Smooth muscle cell (in vitro differentiated cells): ENCODE measurements at regions not wholly inside any gene's neighbourhood (a gene's known extent, or its start where the extent isn't known, plus 50 kb on each side); places are given as distances from the start of the nearest gene placed in this dataset.
"Not testable (repeated sequence)": the region's sequence is repeated elsewhere in the genome, so short reads cannot be mapped to it uniquely, and the experiment has no call there.

Source experiments
- DNase-seq: peaks from one replicate; lab custom pipeline; 2025; ENCODE audit not compliant: unreplicated experiment; lab: John Stamatoyannopoulos, UW
- H2AFZ ChIP-seq: fragments of 200-600 bp; sonication (generic); 2 replicates; pipeline ENCODE4 v1.6.0; 2016; ENCODE audit warnings: antibody characterized with exemption, low read depth, mild to moderate bottlenecking
- H3F3A ChIP-seq: fragments of 200-600 bp; sonication (generic); 2 replicates; pipeline ENCODE4 v1.6.0; 2017; ENCODE audit warnings: antibody characterized with exemption, low read depth
- H3K27ac ChIP-seq: fragments of 200-600 bp; sonication (generic); 2 replicates; pipeline ENCODE4 v1.5.1; 2016; ENCODE audit warnings: low read depth, mild to moderate bottlenecking
- H3K27me3 ChIP-seq: fragments of 200-600 bp; sonication (generic); 2 replicates; pipeline ENCODE4 v1.6.1; 2016; ENCODE audit warnings: low read depth, mild to moderate bottlenecking
- H3K36me3 ChIP-seq: fragments of 200-600 bp; sonication (generic); 2 replicates; pipeline ENCODE4 v1.5.1; 2016; ENCODE audit warnings: low read depth
- H3K4me1 ChIP-seq: fragments of 200-600 bp; sonication (generic); 2 replicates; pipeline ENCODE4 v1.5.1; 2016; ENCODE audit warnings: low read depth
- H3K4me2 ChIP-seq: fragments of 200-600 bp; sonication (generic); 2 replicates; pipeline ENCODE4 v1.6.0; 2016; ENCODE audit warnings: mild to moderate bottlenecking
- H3K4me3 ChIP-seq: fragments of 200-600 bp; sonication (generic); 2 replicates; pipeline ENCODE4 v1.5.1; 2016; ENCODE audit warnings: mild to moderate bottlenecking
- H3K79me2 ChIP-seq: fragments of 200-600 bp; sonication (generic); 2 replicates; pipeline ENCODE4 v1.6.0; 2016; ENCODE audit warnings: low read depth, mild to moderate bottlenecking
- H3K9ac ChIP-seq: fragments of 200-600 bp; sonication (generic); 2 replicates; pipeline ENCODE4 v1.6.0; 2016; ENCODE audit warnings: low read depth
- H3K9me3 ChIP-seq: fragments of 200-600 bp; sonication (generic); replicated peaks from 2 replicates; pipeline ENCODE4 v1.5.1; 2016; ENCODE audit warnings: low read depth
- H4K20me1 ChIP-seq: fragments of 200-600 bp; sonication (generic); 2 replicates; pipeline ENCODE4 v1.6.0; 2016; ENCODE audit warnings: low read depth
- WGBS: methylation state at CpG from one replicate; pipeline ENCODE4 v1.1.7; 2016; ENCODE audit warnings: low lambda C conversion rate; 5-methylcytosine and 5-hydroxymethylcytosine counted together
- TF ChIP-seq, protein P1 (sequence below): fragments of 200-600 bp; sonication (generic); IDR thresholded peaks from 2 replicates; pipeline ENCODE4 v1.5.1; 2017; ENCODE audit warnings: borderline replicate concordance, mild to moderate bottlenecking, antibody characterized with exemption; ENCODE audit not compliant: insufficient read depth, poor library complexity, severe bottlenecking

DNA sequence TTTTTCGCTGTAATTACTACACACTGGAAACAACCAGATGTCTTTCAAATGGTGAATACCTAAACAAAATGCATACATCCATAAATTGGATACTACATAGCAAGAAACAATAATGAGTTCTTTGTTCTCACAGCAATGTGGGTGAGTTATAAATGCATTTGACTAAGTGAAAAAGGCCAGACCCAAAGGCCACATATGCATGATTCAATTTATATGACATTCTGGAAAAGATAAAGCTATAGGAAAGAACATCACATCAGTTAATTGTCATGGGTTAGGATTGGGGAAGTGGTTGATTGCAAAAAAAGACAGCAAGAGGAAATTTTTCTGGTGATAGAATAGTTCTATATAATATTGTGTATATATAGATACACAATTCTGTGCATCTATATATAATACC, 198.9 kb downstream of the CYLC2 start:
- Histone ChIP-seq H3K4me3 (no peak overlapping the region), H3K4me2 (no peak overlapping the region), H2AFZ (no peak overlapping the region), H3K4me1 (no peaks in the 10 kb centered on the region), H3K27ac (no peak overlapping the region), H3K9me3 (no peaks in the 10 kb centered on the region), H3K27me3 (peaks cover 6% of the 10 kb centered on the region), H3K36me3 (no peaks in the 10 kb centered on the region), H3K79me2 (no peaks in the 10 kb centered on the region), H3F3A (no peaks in the 10 kb centered on the region), H3K9ac (no peak overlapping the region), H4K20me1 (no peaks in the 10 kb centered on the region)
- no peak for DNase-seq
- 80% methylated on average over 1 of the region's 1 CpG for WGBS
- TF ChIP-seq, protein P1, sequence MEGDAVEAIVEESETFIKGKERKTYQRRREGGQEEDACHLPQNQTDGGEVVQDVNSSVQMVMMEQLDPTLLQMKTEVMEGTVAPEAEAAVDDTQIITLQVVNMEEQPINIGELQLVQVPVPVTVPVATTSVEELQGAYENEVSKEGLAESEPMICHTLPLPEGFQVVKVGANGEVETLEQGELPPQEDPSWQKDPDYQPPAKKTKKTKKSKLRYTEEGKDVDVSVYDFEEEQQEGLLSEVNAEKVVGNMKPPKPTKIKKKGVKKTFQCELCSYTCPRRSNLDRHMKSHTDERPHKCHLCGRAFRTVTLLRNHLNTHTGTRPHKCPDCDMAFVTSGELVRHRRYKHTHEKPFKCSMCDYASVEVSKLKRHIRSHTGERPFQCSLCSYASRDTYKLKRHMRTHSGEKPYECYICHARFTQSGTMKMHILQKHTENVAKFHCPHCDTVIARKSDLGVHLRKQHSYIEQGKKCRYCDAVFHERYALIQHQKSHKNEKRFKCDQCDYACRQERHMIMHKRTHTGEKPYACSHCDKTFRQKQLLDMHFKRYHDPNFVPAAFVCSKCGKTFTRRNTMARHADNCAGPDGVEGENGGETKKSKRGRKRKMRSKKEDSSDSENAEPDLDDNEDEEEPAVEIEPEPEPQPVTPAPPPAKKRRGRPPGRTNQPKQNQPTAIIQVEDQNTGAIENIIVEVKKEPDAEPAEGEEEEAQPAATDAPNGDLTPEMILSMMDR = no peak

- Histone ChIP-seq H2AFZ (no peak overlapping the region), H3K4me3 (no peak overlapping the region), H3K27me3 (peaks cover 3% of the 10 kb centered on the region), H3K4me1 (no peaks in the 10 kb centered on the region), H3K9me3 (no peaks in the 10 kb centered on the region), H3K79me2 (no peaks in the 10 kb centered on the region), H3K36me3 (no peaks in the 10 kb centered on the region), H3F3A (no peaks in the 10 kb centered on the region), H3K9ac (no peak overlapping the region), H3K4me2 (no peak overlapping the region), H3K27ac (no peak overlapping the region), H4K20me1 (no peaks in the 10 kb centered on the region)
- WGBS = 59% methylated on average over 2 of the region's 2 CpGs
- DNase-seq = no peak
- TF ChIP-seq, protein P1 = no peak
Measured at GRCh38 chr9:103203172-103203571, 208.0 kb downstream of the CYLC2 start.

- not testable (repeated sequence) for H3K9me3 ChIP-seq, H3K27me3 ChIP-seq, H3K36me3 ChIP-seq, H3K4me1 ChIP-seq, H2AFZ ChIP-seq, H3K4me3 ChIP-seq, DNase-seq, H3K9ac ChIP-seq, H3K27ac ChIP-seq, H3K79me2 ChIP-seq, H3F3A ChIP-seq, H4K20me1 ChIP-seq
- WGBS = 49% methylated on average over 8 of the region's 8 CpGs
- H3K4me2 ChIP-seq = peak overlapping the region; percentile 17
Measured at GRCh38 chr9:103205881-103206585, 210.9 kb downstream of the CYLC2 start.

- Histone ChIP-seq H3K4me3 (no peak overlapping the region), H3F3A (no peaks in the 10 kb centered on the region), H3K27me3 (no peaks in the 10 kb centered on the region), H3K9me3 (no peaks in the 10 kb centered on the region), H3K4me2 (no peak overlapping the region), H3K9ac (no peak overlapping the region), H3K4me1 (no peaks in the 10 kb centered on the region), H3K79me2 (no peaks in the 10 kb centered on the region), H3K27ac (no peak overlapping the region), H3K36me3 (no peaks in the 10 kb centered on the region), H4K20me1 (no peaks in the 10 kb centered on the region), H2AFZ (no peak overlapping the region)
- 91% methylated on average over 3 of the region's 3 CpGs for WGBS
- TF ChIP-seq, protein P1 = no peak
- no peak for DNase-seq
Measured at GRCh38 chr9:103210607-103211006, 215.5 kb downstream of the CYLC2 start.
